Liver (tissue), 7 donors: ENCODE measurements at regions not wholly inside any gene's neighbourhood (a gene's known extent, or its start where the extent isn't known, plus 50 kb on each side); places are given as distances from the start of the nearest gene placed in this dataset.

Experiments
- DNase-seq: peaks from one replicate; pipeline ENCODE4 v3.0.0-alpha.2; 2017; ENCODE audit warnings: low spot score
- H3K27ac ChIP-seq, 2 donors: one replicate each; pipeline ENCODE4 v1.7.0; 2013; ENCODE audit warnings: inconsistent platforms in 2 of 2, low read length in 2 of 2, control low read depth in 1 of 2, low read depth in 1 of 2, mild to moderate bottlenecking in 1 of 2
- H3K27me3 ChIP-seq, 4 donors: one replicate each; pipeline versions ENCODE4 v1.6.1 to v1.7.0; 2013; ENCODE audit warnings: low read length in 3 of 4, inconsistent platforms in 1 of 4, mild to moderate bottlenecking in 1 of 4, moderate library complexity in 1 of 4; ENCODE audit not compliant: control insufficient read depth in 4 of 4, insufficient read depth in 4 of 4
- H3K36me3 ChIP-seq, 4 donors: one replicate each; pipeline versions ENCODE4 v1.6.1 to v1.7.0; 2013; ENCODE audit warnings: low read length in 3 of 4, mild to moderate bottlenecking in 3 of 4, low read depth in 1 of 4, moderate library complexity in 1 of 4; ENCODE audit not compliant: control insufficient read depth in 4 of 4, insufficient read depth in 3 of 4
- H3K4me1 ChIP-seq, 4 donors: one replicate each; pipeline versions ENCODE4 v1.6.1 to v1.7.0; 2013; ENCODE audit warnings: low read length in 3 of 4, mild to moderate bottlenecking in 3 of 4, moderate library complexity in 1 of 4; ENCODE audit not compliant: control insufficient read depth in 4 of 4, insufficient read depth in 4 of 4
- H3K4me3 ChIP-seq, 3 donors: one replicate each; pipeline versions ENCODE4 v1.6.1 to v1.7.0; 2013; ENCODE audit warnings: low read length in 3 of 3, control low read depth in 1 of 3, low read depth in 1 of 3, mild to moderate bottlenecking in 1 of 3
- H3K9ac ChIP-seq, 2 donors: one replicate each; pipeline ENCODE4 v1.7.0; 2013; ENCODE audit warnings: low read length in 2 of 2, mild to moderate bottlenecking in 2 of 2, moderate library complexity in 2 of 2, control low read depth in 1 of 2, low read depth in 1 of 2
- H3K9me3 ChIP-seq, 4 donors: one replicate each; pipeline versions ENCODE4 v1.6.1 to v1.7.0; 2013; ENCODE audit warnings: low read length in 3 of 4; ENCODE audit not compliant: control insufficient read depth in 4 of 4
- FOXA1 ChIP-seq: IDR thresholded peaks from 2 replicates; pipeline ENCODE4 v1.6.1; 2016; ENCODE audit warnings: antibody characterized with exemption
- GABPA ChIP-seq, 2 donors: IDR thresholded peaks in 1 of 2; conservative IDR thresholded peaks in 1 of 2; 2 replicates each; pipeline ENCODE4 v1.6.1; 2016; ENCODE audit warnings: antibody characterized with exemption in 2 of 2, mild to moderate bottlenecking in 1 of 2, moderate library complexity in 1 of 2
- HNF4A ChIP-seq, 2 donors: conservative IDR thresholded peaks; 2 replicates each; pipeline ENCODE4 v1.6.1; 2016; ENCODE audit warnings: antibody characterized with exemption in 2 of 2, mild to moderate bottlenecking in 2 of 2
- HNF4G ChIP-seq: IDR thresholded peaks from 2 replicates; pipeline ENCODE4 v1.6.1; 2016; ENCODE audit warnings: antibody characterized with exemption
- JUND ChIP-seq, 2 donors: IDR thresholded peaks; 2 replicates each; pipeline ENCODE4 v1.6.1; 2016; ENCODE audit warnings: antibody characterized with exemption in 2 of 2
- MAX ChIP-seq: IDR thresholded peaks from 2 replicates; pipeline ENCODE4 v1.6.1; 2016; ENCODE audit warnings: antibody characterized with exemption
- NR2F2 ChIP-seq: IDR thresholded peaks from 2 replicates; pipeline ENCODE4 v1.6.1; 2016; ENCODE audit warnings: antibody characterized with exemption
- RAD21 ChIP-seq, 2 donors: IDR thresholded peaks; 2 replicates each; pipeline ENCODE4 v1.6.1; 2016; ENCODE audit warnings: antibody characterized with exemption in 2 of 2, mild to moderate bottlenecking in 2 of 2
- REST ChIP-seq: IDR thresholded peaks from 2 replicates; pipeline ENCODE4 v1.6.1; 2016; ENCODE audit warnings: antibody characterized with exemption, mild to moderate bottlenecking
- RXRA ChIP-seq, 2 donors: IDR thresholded peaks; 2 replicates each; pipeline ENCODE4 v1.6.1; 2017 to 2018; ENCODE audit warnings: antibody characterized with exemption in 2 of 2, mild to moderate bottlenecking in 1 of 2
- TAF1 ChIP-seq: conservative IDR thresholded peaks from 2 replicates; pipeline ENCODE4 v1.6.1; 2016; ENCODE audit warnings: antibody characterized with exemption, mild to moderate bottlenecking
- YY1 ChIP-seq: IDR thresholded peaks from 2 replicates; pipeline ENCODE4 v1.6.1; 2016; ENCODE audit warnings: antibody characterized with exemption, mild to moderate bottlenecking
- ZBTB33 ChIP-seq: IDR thresholded peaks from 2 replicates; pipeline ENCODE4 v1.6.1; 2016; ENCODE audit warnings: antibody characterized with exemption
- WGBS: extraction: QIAGEN DNeasy Blood & Tissue Kit; methylation state at CpG from one replicate; pipeline ENCODE4 v1.1.7; 2013; 5-methylcytosine and 5-hydroxymethylcytosine counted together
- donor health status: healthy.
- donor health status: healthy.
- donor health status: healthy.
- donor health status: healthy.

- Histone ChIP-seq H3K9me3 (no peaks in the 10 kb centered on the region), H3K27ac (no peak overlapping the region), H3K27me3 (no peaks in the 10 kb centered on the region), H3K9ac (no peak overlapping the region), H3K4me1 (no peaks in the 10 kb centered on the region), H3K36me3 (no peaks in the 10 kb centered on the region), H3K4me3 (no peak overlapping the region)
- TF ChIP-seq MAX (no peak), JUND (IDR thresholded peaks at IDR 0.05) (no peak), TAF1 (no peak), REST (no peak), HNF4G (no peak), YY1 (no peak), NR2F2 (no peak), GABPA (IDR thresholded peaks at IDR 0.05 in 1 of 2, conservative IDR thresholded peaks at IDR 0.05 in 1 of 2) (no peak), FOXA1 (no peak)
- 87% methylated on average over 1 of the region's 1 CpG for WGBS
- no peak for DNase-seq
Observed at GRCh38 chr16:73413830-73414190, 365.9 kb upstream of the ZFHX3 start.

- WGBS, result 81% methylated on average over 6 of the region's 6 CpGs
Observed at GRCh38 chr16:73413091-73413829, 365.3 kb upstream of the ZFHX3 start.

GRCh38 chr16:73412416-73412815 lies 364.5 kb upstream of the ZFHX3 start:
- TF ChIP-seq RAD21 (IDR thresholded peaks at IDR 0.05), result no peak
- no peak for TF ChIP-seq HNF4A (conservative IDR thresholded peaks at IDR 0.05)
- no peak for TF ChIP-seq RXRA (IDR thresholded peaks at IDR 0.05)
- no peak for TF ChIP-seq TAF1
- no peak for TF ChIP-seq JUND (IDR thresholded peaks at IDR 0.05)
- no peak for TF ChIP-seq NR2F2
- TF ChIP-seq ZBTB33, result no peak
- H3K4me3 ChIP-seq, result no peak overlapping the region
- DNase-seq, result no peak
- H3K27ac ChIP-seq, result no peak overlapping the region
- H3K9ac ChIP-seq, result no peak overlapping the region
- WGBS, result 72% methylated on average over 7 of the region's 7 CpGs
- H3K27me3 ChIP-seq, result peaks cover 0 to 3% (median 0%) of the 10 kb centered on the region in 4 donors
- H3K36me3 ChIP-seq, result no peaks in the 10 kb centered on the region
- H3K9me3 ChIP-seq, result no peaks in the 10 kb centered on the region
- H3K4me1 ChIP-seq, result no peaks in the 10 kb centered on the region

More at GRCh38 chr16:73413091-73413829, 365.3 kb upstream of the ZFHX3 start:
- no peak for DNase-seq
- no peak overlapping the region for H3K9ac ChIP-seq
- H3K4me3 ChIP-seq, result no peak overlapping the region
- H3K36me3 ChIP-seq, result no peaks in the 10 kb centered on the region
- H3K27ac ChIP-seq, result no peak overlapping the region
- no peaks in the 10 kb centered on the region for H3K4me1 ChIP-seq
- no peaks in the 10 kb centered on the region for H3K9me3 ChIP-seq
- H3K27me3 ChIP-seq, result peaks cover 0 to 1% (median 0%) of the 10 kb centered on the region in 4 donors
- TF ChIP-seq GABPA (IDR thresholded peaks at IDR 0.05 in 1 of 2, conservative IDR thresholded peaks at IDR 0.05 in 1 of 2), result no peak
- TF ChIP-seq NR2F2, result no peak
- TF ChIP-seq HNF4A (conservative IDR thresholded peaks at IDR 0.05), result no peak
- no peak for TF ChIP-seq JUND (IDR thresholded peaks at IDR 0.05)
